OCI-LY7 (cell line): ENCODE measurements at regions not wholly inside any gene's neighbourhood (a gene's known extent, or its start where the extent isn't known, plus 50 kb on each side); places are given as distances from the start of the nearest gene placed in this dataset.

ENCODE experiments used
- BruUV-seq: library from RNA; stranded (reverse); fragments of 400-500 nt; replicated peaks from 2 replicates; lab custom pipeline; 2021; lab: Mats Ljungman, UMichigan
- CTCF ChIA-PET: fragments of 300-600 bp; sonication (Branson Sonifier 250); formaldehyde crosslinking; loops from one replicate; lab custom pipeline; 2022; ENCODE audit warnings: antibody characterized with exemption; ENCODE audit not compliant: unreplicated experiment; lab: Charles Lee
- POLR2A ChIA-PET: fragments of 300-600 bp; sonication (Branson Sonifier 250); formaldehyde crosslinking; loops from one replicate; lab custom pipeline; 2022; ENCODE audit warnings: antibody characterized with exemption; lab: Charles Lee
- DNase-seq: peaks from one replicate; pipeline ENCODE4 v3.0.0-alpha.2; 2015; ENCODE audit warnings: low spot score
- H2AFZ ChIP-seq: fragments of 200-600 bp; sonication (generic), shearing (Covaris generic); 2 replicates; pipeline ENCODE4 v1.6.1; 2014; ENCODE audit warnings: mild to moderate bottlenecking, antibody characterized with exemption, low read length, moderate library complexity
- H3K27ac ChIP-seq: fragments of 200-600 bp; sonication (generic); 2 replicates; pipeline ENCODE4 v1.5.1; 2014; ENCODE audit warnings: mixed run types, low read depth, mild to moderate bottlenecking, moderate library complexity, low read length, inconsistent platforms; ENCODE audit not compliant: poor library complexity, severe bottlenecking
- H3K36me3 ChIP-seq: fragments of 200-600 bp; sonication (generic); 2 replicates; pipeline ENCODE4 v1.6.1; 2014; ENCODE audit warnings: mild to moderate bottlenecking, antibody characterized with exemption, low read length, moderate library complexity, mixed read lengths; ENCODE audit not compliant: insufficient read depth
- H3K4me1 ChIP-seq: fragments of 200-600 bp; sonication (generic); 2 replicates; pipeline ENCODE4 v1.5.1; 2014; ENCODE audit warnings: mild to moderate bottlenecking, low read length; ENCODE audit not compliant: insufficient read depth, poor library complexity, severe bottlenecking
- H3K4me2 ChIP-seq: fragments of 200-600 bp; sonication (generic); 2 replicates; pipeline ENCODE4 v1.6.1; 2014; ENCODE audit warnings: mild to moderate bottlenecking, low read length
- H3K4me3 ChIP-seq: fragments of 200-600 bp; sonication (generic); 2 replicates; pipeline ENCODE4 v1.5.1; 2014; ENCODE audit warnings: mild to moderate bottlenecking, low read depth, low read length; ENCODE audit not compliant: poor library complexity, severe bottlenecking
- H3K79me2 ChIP-seq: fragments of 200-600 bp; sonication (generic); 2 replicates; pipeline ENCODE4 v1.6.1; 2016; ENCODE audit warnings: low read depth, mild to moderate bottlenecking, low read length, moderate library complexity, mixed read lengths; ENCODE audit not compliant: insufficient read depth
- H3K9me2 ChIP-seq: fragments of 200-600 bp; sonication (generic); 2 replicates; pipeline ENCODE4 v1.6.1; 2016; ENCODE audit warnings: mild to moderate bottlenecking, low read length, mixed read lengths; ENCODE audit not compliant: insufficient read depth
- H3K9me3 ChIP-seq: fragments of 200-600 bp; sonication (generic); 2 replicates; pipeline ENCODE4 v1.6.1; 2014; ENCODE audit warnings: mild to moderate bottlenecking, mixed run types, low read length, mixed read lengths
- H4K20me1 ChIP-seq: fragments of 200-600 bp; sonication (generic); 2 replicates; pipeline ENCODE4 v1.6.1; 2014; ENCODE audit warnings: mild to moderate bottlenecking, antibody characterized with exemption, low read length, moderate library complexity, mixed read lengths; ENCODE audit not compliant: insufficient read depth
- EZH2phosphoT487 ChIP-seq: fragments of 200-600 bp; sonication (generic); IDR thresholded peaks from 2 replicates; pipeline ENCODE4 v1.6.1; 2018; ENCODE audit warnings: low read depth, borderline replicate concordance, mild to moderate bottlenecking, mixed run types, antibody characterized with exemption, low read length, moderate library complexity, mixed read lengths
- intact Hi-C: fragments of 100-400 bp; cut with micrococcal nuclease; formaldehyde crosslinking; loops from one replicate; pipeline ENCODE4 v1.10.0; 2022; ENCODE audit not compliant: unreplicated experiment
- TF ChIP-seq, protein P1 (sequence below): fragments of 200-600 bp; sonication (generic); conservative IDR thresholded peaks from 2 replicates; pipeline ENCODE4 v1.5.1; 2014; ENCODE audit warnings: mild to moderate bottlenecking, antibody characterized with exemption, low read length, moderate library complexity, mixed read lengths

DNA sequence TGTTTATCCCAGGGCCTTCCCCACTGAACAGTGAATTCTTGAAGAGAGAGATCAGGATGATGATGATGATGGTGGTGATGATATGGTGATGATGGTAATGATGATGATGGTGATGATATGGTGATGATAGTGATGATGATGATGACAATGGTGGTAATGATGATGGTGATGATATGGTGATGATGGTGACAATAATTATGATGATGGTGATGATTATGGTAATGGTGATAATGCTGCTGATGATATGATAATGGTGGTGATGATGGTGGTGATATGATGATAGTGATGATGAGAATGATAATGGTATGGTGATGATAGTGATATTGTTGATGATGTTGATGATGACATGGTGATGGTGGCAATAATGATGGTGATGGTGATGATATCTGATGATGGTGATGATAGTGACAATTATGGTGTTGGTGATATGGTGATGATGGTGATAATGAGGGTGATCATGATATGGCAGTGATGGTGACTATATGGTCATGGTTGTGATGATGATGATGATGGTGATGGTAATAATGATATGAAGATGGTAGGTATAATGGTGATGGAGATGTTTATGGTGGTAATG is 99.9 kb downstream of the HAPSTR1 start:
- TF ChIP-seq, protein P1, sequence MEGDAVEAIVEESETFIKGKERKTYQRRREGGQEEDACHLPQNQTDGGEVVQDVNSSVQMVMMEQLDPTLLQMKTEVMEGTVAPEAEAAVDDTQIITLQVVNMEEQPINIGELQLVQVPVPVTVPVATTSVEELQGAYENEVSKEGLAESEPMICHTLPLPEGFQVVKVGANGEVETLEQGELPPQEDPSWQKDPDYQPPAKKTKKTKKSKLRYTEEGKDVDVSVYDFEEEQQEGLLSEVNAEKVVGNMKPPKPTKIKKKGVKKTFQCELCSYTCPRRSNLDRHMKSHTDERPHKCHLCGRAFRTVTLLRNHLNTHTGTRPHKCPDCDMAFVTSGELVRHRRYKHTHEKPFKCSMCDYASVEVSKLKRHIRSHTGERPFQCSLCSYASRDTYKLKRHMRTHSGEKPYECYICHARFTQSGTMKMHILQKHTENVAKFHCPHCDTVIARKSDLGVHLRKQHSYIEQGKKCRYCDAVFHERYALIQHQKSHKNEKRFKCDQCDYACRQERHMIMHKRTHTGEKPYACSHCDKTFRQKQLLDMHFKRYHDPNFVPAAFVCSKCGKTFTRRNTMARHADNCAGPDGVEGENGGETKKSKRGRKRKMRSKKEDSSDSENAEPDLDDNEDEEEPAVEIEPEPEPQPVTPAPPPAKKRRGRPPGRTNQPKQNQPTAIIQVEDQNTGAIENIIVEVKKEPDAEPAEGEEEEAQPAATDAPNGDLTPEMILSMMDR: no peak
- TF ChIP-seq EZH2phosphoT487: no peak
- no peak overlapping the region for H3K4me3 ChIP-seq
- no TSS peak for BruUV-seq
- intact Hi-C loops: no loop called here
- no peak for DNase-seq
- H4K20me1 ChIP-seq: no peaks in the 10 kb centered on the region
- ChIA-PET POLR2A (no interaction called here), CTCF (no interaction called here)
- no peaks in the 10 kb centered on the region for H3K9me2 ChIP-seq
- H3K79me2 ChIP-seq: no peaks in the 10 kb centered on the region
- no peaks in the 10 kb centered on the region for H3K9me3 ChIP-seq
- no peak overlapping the region for H3K4me2 ChIP-seq
- H3K4me1 ChIP-seq: no peaks in the 10 kb centered on the region
- no peak overlapping the region for H2AFZ ChIP-seq
- no peaks in the 10 kb centered on the region for H3K36me3 ChIP-seq
- no peak overlapping the region for H3K27ac ChIP-seq

GRCh38 chr16:9192746-9193145 is 101.3 kb downstream of the HAPSTR1 start:
- ChIA-PET POLR2A (no interaction called here), CTCF (no interaction called here)

DNA sequence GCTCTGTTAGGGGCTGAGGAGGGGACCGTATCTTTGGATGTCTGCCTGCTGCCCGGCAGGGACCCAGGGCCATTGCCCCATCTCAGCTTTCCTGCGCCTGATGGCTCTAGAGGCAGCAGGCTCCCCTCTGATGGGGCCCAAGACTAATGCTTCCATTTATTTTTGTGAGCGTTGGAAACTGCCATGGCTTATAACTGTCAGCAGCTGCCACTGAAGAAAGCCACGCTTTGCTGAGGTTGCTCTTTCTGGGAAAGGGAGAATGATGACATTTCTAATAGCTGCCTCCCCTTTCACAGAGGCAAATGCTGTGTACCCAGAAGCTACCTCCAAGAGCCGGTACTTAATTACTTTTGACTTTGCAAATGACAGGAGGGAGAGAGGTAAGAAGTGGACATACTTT is 103.8 kb downstream of the HAPSTR1 start:
- no TSS peak for BruUV-seq
- H3K27ac ChIP-seq: no peak overlapping the region
- CTCF ChIA-PET: no interaction called here
- no peaks in the 10 kb centered on the region for H4K20me1 ChIP-seq
- H3K4me3 ChIP-seq: no peak overlapping the region
- no peaks in the 10 kb centered on the region for H3K79me2 ChIP-seq
- POLR2A ChIA-PET: interaction anchor here (0.5 to 1.1 kb wide), 2 partner anchors 9 to 16 kb away, joined by 3 to 4 read pairs; no protein-coding TSS in a partner anchor
- no peak overlapping the region for H2AFZ ChIP-seq
- TF ChIP-seq, protein P1: no peak
- TF ChIP-seq EZH2phosphoT487: no peak
- H3K36me3 ChIP-seq: no peaks in the 10 kb centered on the region
- intact Hi-C loops: no loop called here
- no peak overlapping the region for H3K4me2 ChIP-seq
- no peak for DNase-seq
- H3K9me2 ChIP-seq: no peaks in the 10 kb centered on the region
- no peaks in the 10 kb centered on the region for H3K9me3 ChIP-seq
- no peaks in the 10 kb centered on the region for H3K4me1 ChIP-seq

More at GRCh38 chr16:9192746-9193145, 101.3 kb downstream of the HAPSTR1 start:
- H3K4me2 ChIP-seq: no peak overlapping the region
- H3K79me2 ChIP-seq: no peaks in the 10 kb centered on the region
- H3K9me2 ChIP-seq: no peaks in the 10 kb centered on the region
- BruUV-seq: no TSS peak
- H3K27ac ChIP-seq: no peak overlapping the region
- DNase-seq: no peak
- H2AFZ ChIP-seq: no peak overlapping the region
- H3K4me1 ChIP-seq: no peaks in the 10 kb centered on the region
- no peaks in the 10 kb centered on the region for H4K20me1 ChIP-seq
- intact Hi-C loops: no loop called here
- no peaks in the 10 kb centered on the region for H3K9me3 ChIP-seq
- TF ChIP-seq, protein P1: no peak
- no peak for TF ChIP-seq EZH2phosphoT487
- no peak overlapping the region for H3K4me3 ChIP-seq
- no peaks in the 10 kb centered on the region for H3K36me3 ChIP-seq
